Fibroblast of skin of abdomen (primary cell): ENCODE measurements at regions not wholly inside any gene's neighbourhood (a gene's known extent, or its start where the extent isn't known, plus 50 kb on each side); places are given as distances from the start of the nearest gene placed in this dataset.
"Not testable (repeated sequence)": the region's sequence is repeated elsewhere in the genome, so short reads cannot be mapped to it uniquely, and the experiment has no call there.

Experiments used
- DNase-seq: peaks from one replicate; pipeline ENCODE4 v3.0.0-alpha.2; 2013

- DNase-seq = no peak
Observed at GRCh38 chr6:8361259-8361658, 74.1 kb downstream of the SLC35B3 start.

- no peak for DNase-seq
Observed at GRCh38 chr6:8352966-8353340, 82.4 kb downstream of the SLC35B3 start.

- DNase-seq = no peak
Observed at GRCh38 chr6:8352335-8352965, 82.9 kb downstream of the SLC35B3 start.

GRCh38 chr6:8343600-8343999 is 91.7 kb downstream of the SLC35B3 start:
- DNase-seq = no peak

GRCh38 chr6:8342241-8342819 is 93.0 kb downstream of the SLC35B3 start:
- no peak for DNase-seq

- DNase-seq = no peak
Observed at GRCh38 chr6:8337147-8337546, 98.2 kb downstream of the SLC35B3 start.

- no peak for DNase-seq
Observed at GRCh38 chr6:8336406-8337057, 98.8 kb downstream of the SLC35B3 start.

- DNase-seq = no peak
Observed at GRCh38 chr6:8335896-8336295, 99.4 kb downstream of the SLC35B3 start.

GRCh38 chr6:8335381-8335780 is 100.0 kb downstream of the SLC35B3 start:
- DNase-seq = no peak

- DNase-seq = no peak
Observed at GRCh38 chr6:8334113-8334512, 101.2 kb downstream of the SLC35B3 start.

- DNase-seq = no peak
Observed at GRCh38 chr6:8329562-8329961, 105.8 kb downstream of the SLC35B3 start.

GRCh38 chr6:8325743-8326142 is 109.6 kb downstream of the SLC35B3 start:
- DNase-seq = no peak

GRCh38 chr6:8322659-8323058 is 112.7 kb downstream of the SLC35B3 start:
- no peak for DNase-seq

- no peak for DNase-seq
Observed at GRCh38 chr6:8321671-8322404, 113.5 kb downstream of the SLC35B3 start.

- no peak for DNase-seq
Observed at GRCh38 chr6:8315154-8315553, 120.2 kb downstream of the SLC35B3 start.

- no peak for DNase-seq
Observed at GRCh38 chr6:8301502-8301901, 133.8 kb downstream of the SLC35B3 start.

GRCh38 chr6:8299034-8299433 is 136.3 kb downstream of the SLC35B3 start:
- DNase-seq = no peak

GRCh38 chr6:8282946-8283345 is 152.4 kb downstream of the SLC35B3 start:
- not testable (repeated sequence) for DNase-seq

GRCh38 chr6:8282380-8282779 is 153.0 kb downstream of the SLC35B3 start:
- DNase-seq = no peak

- DNase-seq = no peak
Observed at GRCh38 chr6:8279041-8279805, 156.1 kb downstream of the SLC35B3 start.

GRCh38 chr6:8278562-8278961 is 156.8 kb downstream of the SLC35B3 start:
- DNase-seq = no peak

GRCh38 chr6:8277769-8278168 is 157.6 kb downstream of the SLC35B3 start:
- DNase-seq = no peak

- DNase-seq = no peak
Observed at GRCh38 chr6:8276148-8276547, 159.2 kb downstream of the SLC35B3 start.
